PC-9 (cell line): ENCODE measurements at regions not wholly inside any gene's neighbourhood (a gene's known extent, or its start where the extent isn't known, plus 50 kb on each side); places are given as distances from the start of the nearest gene placed in this dataset.

Experiments
- CTCF ChIP-seq: fragments of 200-600 bp; sonication (generic); conservative IDR thresholded peaks from 2 replicates; pipeline ENCODE4 v1.6.1; 2017; ENCODE audit warnings: mixed run types, antibody characterized with exemption, mild to moderate bottlenecking, moderate library complexity
- EZH2 ChIP-seq: fragments of 200-600 bp; sonication (generic); IDR thresholded peaks from 2 replicates; pipeline ENCODE4 v1.8.0; 2017; ENCODE audit warnings: antibody characterized with exemption, low read depth

DNA sequence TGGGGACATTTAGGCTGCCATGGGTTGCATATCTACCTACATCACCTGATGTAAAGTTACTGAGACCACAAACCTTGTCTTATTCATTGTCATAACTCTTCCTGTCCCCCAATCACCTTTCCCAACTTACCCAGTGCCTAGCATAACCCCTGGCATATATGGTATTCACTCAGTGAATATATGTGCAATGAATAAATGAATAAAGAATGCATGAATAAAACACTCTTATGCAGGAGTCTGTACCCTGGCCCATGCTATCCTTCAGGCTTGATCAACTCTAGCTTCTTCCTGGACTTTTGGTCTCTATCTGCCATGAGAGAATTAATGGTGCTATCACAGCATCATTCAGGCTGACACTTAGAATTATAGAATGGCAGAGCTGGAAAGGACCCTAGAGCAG is 285.2 kb downstream of the SMARCA2 start:
- TF ChIP-seq CTCF (no peak), EZH2 (no peak)
